ENCODE measurements at regions not wholly inside any gene's neighbourhood (a gene's known extent, or its start where the extent isn't known, plus 50 kb on each side); places are given as distances from the start of the nearest gene placed in this dataset.

- intact Hi-C loops (cut with DNase I) = loop anchor here (2.0 kb wide), 1 partner anchor 15 kb away; no protein-coding TSS in a partner anchor
- H3K27me3 ChIP-seq = no peaks in the 10 kb centered on the region
- no peaks in the 10 kb centered on the region for H3K9me3 ChIP-seq
- no peaks in the 10 kb centered on the region for H3K36me3 ChIP-seq
- DNase-seq (ENCODE audit: low spot score in 2 of 2) = no peak
- no peak for TF ChIP-seq CTCF (IDR thresholded peaks at IDR 0.05)
- H3K27ac ChIP-seq = peak overlapping the region; percentile 64 to 88
- H3K4me3 ChIP-seq = no peak overlapping the region
- peaks cover 13 to 32% of the 10 kb centered on the region in 2 donors for H3K4me1 ChIP-seq
Measured at GRCh38 chr1:48051466-48052126, 54.4 kb upstream of the TRABD2B start.

- H3K27ac ChIP-seq = peak overlapping the region; percentile 82 to 88
- H3K4me3 ChIP-seq = no peak overlapping the region
- intact Hi-C loops (cut with DNase I) = loop anchor here (2.0 kb wide), 1 partner anchor 17 kb away; no protein-coding TSS in a partner anchor
- no peaks in the 10 kb centered on the region for H3K27me3 ChIP-seq
- no peak for DNase-seq (ENCODE audit: low spot score in 2 of 2)
- no peak for TF ChIP-seq CTCF (IDR thresholded peaks at IDR 0.05)
- H3K36me3 ChIP-seq = no peaks in the 10 kb centered on the region
- peaks cover 15 to 36% of the 10 kb centered on the region in 2 donors for H3K4me1 ChIP-seq
- H3K9me3 ChIP-seq = no peaks in the 10 kb centered on the region
Measured at GRCh38 chr1:48049823-48050535, 52.8 kb upstream of the TRABD2B start.

GRCh38 chr1:48048980-48049379 is 51.8 kb upstream of the TRABD2B start:
- no peak for DNase-seq (ENCODE audit: low spot score in 2 of 2)
- intact Hi-C loops (cut with DNase I) = no loop called here
- Histone ChIP-seq H3K36me3 (no peaks in the 10 kb centered on the region), H3K4me1 (peaks cover 15 to 36% of the 10 kb centered on the region in 2 donors), H3K27me3 (no peaks in the 10 kb centered on the region), H3K4me3 (no peak overlapping the region), H3K27ac (peak overlapping the region; percentile 82 to 88), H3K9me3 (no peaks in the 10 kb centered on the region)
- TF ChIP-seq CTCF (IDR thresholded peaks at IDR 0.05) = no peak

- H3K4me1 ChIP-seq = peaks cover 15 to 32% of the 10 kb centered on the region in 2 donors
- peak overlapping the region; percentile 82 to 88 for H3K27ac ChIP-seq
- no peak overlapping the region for H3K4me3 ChIP-seq
- intact Hi-C loops (cut with DNase I) = no loop called here
- TF ChIP-seq CTCF (IDR thresholded peaks at IDR 0.05) = no peak
- DNase-seq (ENCODE audit: low spot score in 2 of 2) = peak; percentile 16 to 72
- no peaks in the 10 kb centered on the region for H3K36me3 ChIP-seq
- H3K9me3 ChIP-seq = no peaks in the 10 kb centered on the region
- no peaks in the 10 kb centered on the region for H3K27me3 ChIP-seq
Measured at GRCh38 chr1:48048064-48048463, 50.9 kb upstream of the TRABD2B start.

GRCh38 chr1:48047116-48047515 is 49.9 kb upstream of the TRABD2B start:
- no peak for DNase-seq (ENCODE audit: low spot score in 2 of 2)
- Histone ChIP-seq H3K4me3 (no peak overlapping the region), H3K9me3 (no peaks in the 10 kb centered on the region), H3K36me3 (no peaks in the 10 kb centered on the region), H3K27ac (peak overlapping the region; percentile 82 to 88), H3K27me3 (no peaks in the 10 kb centered on the region), H3K4me1 (peaks cover 6 to 23% of the 10 kb centered on the region in 2 donors)
- no peak for TF ChIP-seq CTCF (IDR thresholded peaks at IDR 0.05)
- intact Hi-C loops (cut with DNase I) = no loop called here
